GM12878 (cell line): ENCODE measurements at regions not wholly inside any gene's neighbourhood (a gene's known extent, or its start where the extent isn't known, plus 50 kb on each side); places are given as distances from the start of the nearest gene placed in this dataset.

Source experiments
- ATAC-seq: fragments of 200-7000 bp; cut with Tn5 transposase; 3 replicates; pipeline ENCODE4 v1.9.1; 2020; ENCODE audit warnings: mild to moderate bottlenecking, moderate library complexity
- BruUV-seq: library from RNA; stranded (reverse); fragments of 400-500 nt; replicated peaks from 2 replicates; lab custom pipeline; 2021; lab: Mats Ljungman, UMichigan
- CTCF ChIA-PET: fragments of 300-600 bp; sonication (Branson Sonifier 250); formaldehyde crosslinking; extraction: SDS; loops from one replicate; lab custom pipeline; 2021; ENCODE audit warnings: inconsistent platforms; lab: Yijun Ruan, JAX
- POLR2A ChIA-PET: fragments of 350-600 bp; formaldehyde crosslinking; extraction: SDS; loops from one replicate; lab custom pipeline; 2021; ENCODE audit warnings: inconsistent platforms; lab: Charles Lee
- RAD21 ChIA-PET: fragments of 300-600 bp; sonication (Branson Sonifier 250); formaldehyde crosslinking; loops from one replicate; lab custom pipeline; 2023; ENCODE audit warnings: antibody characterized with exemption; ENCODE audit not compliant: unreplicated experiment; lab: Charles Lee
- SMC1A ChIA-PET: fragments of 300-600 bp; sonication (Branson Sonifier 250); formaldehyde crosslinking; loops from one replicate; lab custom pipeline; 2023; ENCODE audit not compliant: unreplicated experiment, uncharacterized antibody; lab: Charles Lee
- DNase-seq: peaks from one replicate; pipeline ENCODE4 v3.0.0-alpha.2; 2011; ENCODE audit warnings: low read depth, low spot score
- FAIRE-seq: peaks from 3 replicates; lab custom pipeline; 2011; peaks lifted over from hg19 to GRCh38; lab: Jason Lieb, UNC
- H2AFZ ChIP-seq: 2 replicates; pipeline ENCODE4 v1.6.0; 2011; ENCODE audit warnings: low read depth, low read length, control low read depth; ENCODE audit not compliant: control insufficient read depth
- H3K27ac ChIP-seq: 2 replicates; pipeline ENCODE4 v1.5.1; 2011; ENCODE audit warnings: control low read depth; ENCODE audit not compliant: control insufficient read depth, insufficient read depth
- H3K27me3 ChIP-seq, 2 experiments: replicated peaks in 1 of 2; 2 replicates each; pipeline versions ENCODE4 v1.6.0 to v1.6.1; 2011; ENCODE audit warnings: low read length in 1 of 2; ENCODE audit not compliant: control insufficient read depth in 2 of 2, insufficient read depth in 2 of 2
- H3K36me3 ChIP-seq, 2 experiments: 2 replicates each; pipeline ENCODE4 v1.5.1; 2011; ENCODE audit warnings: low read length in 1 of 2; ENCODE audit not compliant: control insufficient read depth in 2 of 2, insufficient read depth in 2 of 2
- H3K4me1 ChIP-seq: 2 replicates; pipeline ENCODE4 v1.6.1; 2011; ENCODE audit warnings: mild to moderate bottlenecking, low read length, moderate library complexity, mixed read lengths; ENCODE audit not compliant: control insufficient read depth, insufficient read depth
- H3K4me2 ChIP-seq: 2 replicates; pipeline ENCODE4 v1.6.0; 2011; ENCODE audit warnings: control low read depth; ENCODE audit not compliant: control insufficient read depth, insufficient read depth
- H3K4me3 ChIP-seq: fragments of 200-600 bp; sonication (generic); 2 replicates; pipeline ENCODE4 v1.5.1; 2016
- H3K79me2 ChIP-seq: 2 replicates; pipeline ENCODE4 v1.6.0; 2011; ENCODE audit warnings: low read length; ENCODE audit not compliant: control insufficient read depth, insufficient read depth
- H3K9ac ChIP-seq: 2 replicates; pipeline ENCODE4 v1.8.0; 2011; ENCODE audit warnings: low read length, control low read depth, mixed read lengths; ENCODE audit not compliant: control insufficient read depth, insufficient read depth
- H3K9me3 ChIP-seq: replicated peaks from 3 replicates; pipeline ENCODE4 v1.5.1; 2011; ENCODE audit warnings: mild to moderate bottlenecking, low read length; ENCODE audit not compliant: control insufficient read depth, insufficient read depth
- H4K20me1 ChIP-seq: 2 replicates; pipeline ENCODE4 v1.6.0; 2011; ENCODE audit not compliant: control insufficient read depth, insufficient read depth
- CEBPZ ChIP-seq: fragments of 150-350 bp; IDR thresholded peaks from 2 replicates; pipeline ENCODE4 v1.6.1; 2016; ENCODE audit warnings: low read depth, low read length
- FOXM1 ChIP-seq: IDR thresholded peaks from 2 replicates; pipeline ENCODE4 v1.6.1; 2012; ENCODE audit warnings: low read depth, mild to moderate bottlenecking, inconsistent platforms, low read length, moderate library complexity
- IKZF2 ChIP-seq, 2 experiments: fragments of 450-650 bp; IDR thresholded peaks; 2 replicates each; pipeline ENCODE4 v1.6.1; 2017; ENCODE audit warnings: mild to moderate bottlenecking in 2 of 2, moderate library complexity in 2 of 2
- IRF3 ChIP-seq: fragments of 450-650 bp; IDR thresholded peaks from 2 replicates; pipeline ENCODE4 v1.6.1; 2014; ENCODE audit warnings: mild to moderate bottlenecking
- KAT2A ChIP-seq: conservative IDR thresholded peaks from 2 replicates; pipeline ENCODE4 v1.6.1; 2011; ENCODE audit warnings: low read depth, low read length; ENCODE audit not compliant: control insufficient read depth
- MAX ChIP-seq: IDR thresholded peaks from 2 replicates; pipeline ENCODE4 v1.6.1; 2012; ENCODE audit warnings: low read depth, low read length, improper control_type of control experiment
- MTA2 ChIP-seq: fragments of 450-650 bp; IDR thresholded peaks from 2 replicates; pipeline ENCODE4 v1.6.1; 2016; ENCODE audit warnings: low read depth, mild to moderate bottlenecking, moderate library complexity
- NFYA ChIP-seq: IDR thresholded peaks from 2 replicates; pipeline ENCODE4 v1.6.1; 2011; ENCODE audit warnings: low read depth, mild to moderate bottlenecking, low read length, improper control_type of control experiment, borderline replicate concordance
- NR2F1 ChIP-seq: fragments of 450-650 bp; conservative IDR thresholded peaks from 2 replicates; pipeline ENCODE4 v1.6.1; 2017; ENCODE audit warnings: mild to moderate bottlenecking
- PAX8 ChIP-seq: fragments of 450-650 bp; IDR thresholded peaks from 2 replicates; pipeline ENCODE4 v1.6.1; 2017; ENCODE audit warnings: mild to moderate bottlenecking, moderate library complexity
- POLR2AphosphoS5 ChIP-seq: IDR thresholded peaks from 2 replicates; pipeline ENCODE4 v1.6.1; 2011; ENCODE audit warnings: mild to moderate bottlenecking, low read length, inconsistent platforms
- RAD21 ChIP-seq: IDR thresholded peaks from 2 replicates; pipeline ENCODE4 v1.6.1; 2011; ENCODE audit warnings: mild to moderate bottlenecking, low read depth, low read length, moderate library complexity; ENCODE audit not compliant: insufficient read depth
- RELB ChIP-seq: fragments of 450-650 bp; IDR thresholded peaks from 2 replicates; pipeline ENCODE4 v1.6.1; 2017; ENCODE audit warnings: low read depth, mild to moderate bottlenecking, moderate library complexity
- RFX5 ChIP-seq: IDR thresholded peaks from 2 replicates; pipeline ENCODE4 v1.6.1; 2011; ENCODE audit warnings: low read depth, low read length, improper control_type of control experiment
- SIN3A ChIP-seq: IDR thresholded peaks from 2 replicates; pipeline ENCODE4 v1.6.1; 2012; ENCODE audit warnings: low read depth, low read length, improper control_type of control experiment
- SMARCA5 ChIP-seq: fragments of 450-650 bp; IDR thresholded peaks from 2 replicates; pipeline ENCODE4 v1.6.1; 2017; ENCODE audit warnings: mild to moderate bottlenecking
- ZNF622 ChIP-seq: fragments of 450-650 bp; IDR thresholded peaks from 2 replicates; pipeline ENCODE4 v1.6.1; 2017; ENCODE audit warnings: mild to moderate bottlenecking, inconsistent platforms
- WGBS: methylation state at CpG from one replicate; pipeline ENCODE4 v1.1.6; 2016; ENCODE audit warnings: low lambda C conversion rate; ENCODE audit not compliant: insufficient replicate concordance, insufficient coverage; ENCODE audit errors: missing lambda C conversion rate; 5-methylcytosine and 5-hydroxymethylcytosine counted together
- in situ Hi-C: fragments of 300-500 bp; cut with MboI; formaldehyde crosslinking; loops from 9 replicates; pipeline ENCODE4 v1.14.3; 2018; ENCODE audit warnings: mixed read lengths
- intact Hi-C: fragments of 100-400 bp; cut with micrococcal nuclease; formaldehyde crosslinking; loops from one replicate; pipeline ENCODE4 v1.14.2; 2022; ENCODE audit not compliant: unreplicated experiment

- Histone ChIP-seq H3K4me1 (no peaks in the 10 kb centered on the region), H2AFZ (no peak overlapping the region), H3K36me3 (no peaks in the 10 kb centered on the region), H3K9ac (no peak overlapping the region), H3K4me3 (no peak overlapping the region), H3K9me3 (no peaks in the 10 kb centered on the region; the same call in 2 of the 3 replicates), H3K79me2 (no peaks in the 10 kb centered on the region), H4K20me1 (no peaks in the 10 kb centered on the region), H3K4me2 (no peak overlapping the region), H3K27me3 (no peaks in the 10 kb centered on the region), H3K27ac (no peak overlapping the region)
- 37% methylated on average over 33 of the region's 33 CpGs for WGBS
- RAD21 ChIA-PET: no interaction called here
- POLR2A ChIA-PET: interaction anchor here (0.6 kb wide), 1 partner anchor 87 kb away, joined by 3 read pairs; no protein-coding TSS in a partner anchor
- in situ Hi-C loops (no loop called here), intact Hi-C loops (no loop called here)
- SMC1A ChIA-PET: no interaction called here
- BruUV-seq: no TSS peak
- no peak for DNase-seq
- ATAC-seq: no peak
- FAIRE-seq: no peak
- CTCF ChIA-PET: no interaction called here
- no peak for TF ChIP-seq MTA2
- no peak for TF ChIP-seq NFYA
- no peak for TF ChIP-seq ZNF622
- no peak for TF ChIP-seq KAT2A
- no peak for TF ChIP-seq NR2F1
- TF ChIP-seq RFX5: no peak
- no peak for TF ChIP-seq RAD21
- no peak for TF ChIP-seq SMARCA5
- no peak for TF ChIP-seq RELB
- TF ChIP-seq POLR2AphosphoS5: no peak
- no peak for TF ChIP-seq CEBPZ
- TF ChIP-seq MAX: no peak
- TF ChIP-seq IRF3: no peak
- TF ChIP-seq PAX8: no peak
- TF ChIP-seq IKZF2 (IDR thresholded peaks at IDR 0.05): no peak
- no peak for TF ChIP-seq FOXM1
- no peak for TF ChIP-seq SIN3A
These were observed 117.0 kb upstream of the TEX13C start for GRCh38 chrX:125202591-125203248.
